Calu3 (cell line): ENCODE measurements at regions not wholly inside any gene's neighbourhood (a gene's known extent, or its start where the extent isn't known, plus 50 kb on each side); places are given as distances from the start of the nearest gene placed in this dataset.
"Not testable (repeated sequence)": the region's sequence is repeated elsewhere in the genome, so short reads cannot be mapped to it uniquely, and the experiment has no call there.

ENCODE experiments used
- BruUV-seq: library from RNA; stranded (reverse); fragments of 400-500 nt; replicated peaks from 2 replicates; lab custom pipeline; 2021; lab: Mats Ljungman, UMichigan
- CTCF ChIA-PET: fragments of 300-600 bp; sonication (Branson Sonifier 250); formaldehyde crosslinking; loops from one replicate; lab custom pipeline; 2022; ENCODE audit warnings: antibody characterized with exemption; lab: Charles Lee
- DNase-seq: peaks from one replicate; pipeline ENCODE4 v3.0.0; 2022
- H3K27ac Mint-ChIP-seq: one replicate; pipeline ENCODE4 v1.8.0; 2022; ENCODE audit warnings: mixed read lengths; ENCODE audit not compliant: unreplicated experiment
- H3K27me3 Mint-ChIP-seq: one replicate; pipeline ENCODE4 v1.8.0; 2022; ENCODE audit warnings: mixed read lengths; ENCODE audit not compliant: unreplicated experiment
- H3K36me3 Mint-ChIP-seq: one replicate; pipeline ENCODE4 v1.8.0; 2022; ENCODE audit warnings: mild to moderate bottlenecking, moderate library complexity, mixed read lengths; ENCODE audit not compliant: insufficient read depth, unreplicated experiment
- H3K4me1 Mint-ChIP-seq: one replicate; pipeline ENCODE4 v1.8.0; 2022; ENCODE audit warnings: mild to moderate bottlenecking, low read depth, mixed read lengths; ENCODE audit not compliant: unreplicated experiment
- H3K4me3 Mint-ChIP-seq: one replicate; pipeline ENCODE4 v1.8.0; 2022; ENCODE audit warnings: mild to moderate bottlenecking, low read depth, moderate library complexity, mixed read lengths; ENCODE audit not compliant: unreplicated experiment
- H3K9me3 Mint-ChIP-seq: one replicate; pipeline ENCODE4 v1.8.0; 2022; ENCODE audit warnings: low read depth, mixed read lengths; ENCODE audit not compliant: unreplicated experiment
- CTCF ChIP-seq: fragments of 200-600 bp; IDR thresholded peaks from one replicate; pipeline ENCODE4 v1.8.0; 2022; ENCODE audit warnings: antibody characterized with exemption; ENCODE audit not compliant: unreplicated experiment
- intact Hi-C: fragments of 100-400 bp; cut with micrococcal nuclease; formaldehyde crosslinking; loops from one replicate; pipeline ENCODE4 v1.10.0; 2022; ENCODE audit not compliant: unreplicated experiment

- no TSS peak for BruUV-seq
- no peak for DNase-seq
- H3K4me3 Mint-ChIP-seq, result no peak overlapping the region
- H3K4me1 Mint-ChIP-seq, result peaks cover 14% of the 10 kb centered on the region
- no peak for TF ChIP-seq CTCF
- no peaks in the 10 kb centered on the region for H3K36me3 Mint-ChIP-seq
- H3K9me3 Mint-ChIP-seq, result no peaks in the 10 kb centered on the region
- CTCF ChIA-PET, result no interaction called here
- H3K27me3 Mint-ChIP-seq, result no peaks in the 10 kb centered on the region
- intact Hi-C loops, result no loop called here
- no peak overlapping the region for H3K27ac Mint-ChIP-seq
These were observed 64.1 kb upstream of the ATXN3L start for GRCh38 chrX:13383907-13384306.

GRCh38 chrX:13381514-13381913, 61.7 kb upstream of the ATXN3L start:
- H3K27ac Mint-ChIP-seq, result no peak overlapping the region
- BruUV-seq, result no TSS peak
- H3K4me3 Mint-ChIP-seq, result no peak overlapping the region
- CTCF ChIA-PET, result no interaction called here
- H3K36me3 Mint-ChIP-seq, result no peaks in the 10 kb centered on the region
- TF ChIP-seq CTCF, result no peak
- H3K27me3 Mint-ChIP-seq, result no peaks in the 10 kb centered on the region
- no peaks in the 10 kb centered on the region for H3K4me1 Mint-ChIP-seq
- no peak for DNase-seq
- no peaks in the 10 kb centered on the region for H3K9me3 Mint-ChIP-seq
- intact Hi-C loops, result no loop called here

- no peak for DNase-seq
- Mint-ChIP-seq H3K4me3 (no peak overlapping the region), H3K9me3 (no peaks in the 10 kb centered on the region), H3K4me1 (no peaks in the 10 kb centered on the region), H3K27ac (no peak overlapping the region), H3K36me3 (no peaks in the 10 kb centered on the region), H3K27me3 (no peaks in the 10 kb centered on the region)
- no peak for TF ChIP-seq CTCF
- CTCF ChIA-PET, result no interaction called here
- no TSS peak for BruUV-seq
- intact Hi-C loops, result no loop called here
These were observed 60.4 kb upstream of the ATXN3L start for GRCh38 chrX:13380211-13380610.

GRCh38 chrX:13378562-13379518, 59.0 kb upstream of the ATXN3L start:
- H3K4me1 Mint-ChIP-seq, H3K9me3 Mint-ChIP-seq, BruUV-seq, CTCF ChIA-PET, H3K4me3 Mint-ChIP-seq, DNase-seq, intact Hi-C loops, H3K27me3 Mint-ChIP-seq, H3K27ac Mint-ChIP-seq, H3K36me3 Mint-ChIP-seq: not testable (repeated sequence)

GRCh38 chrX:13377550-13377934, 57.7 kb upstream of the ATXN3L start:
- no TSS peak for BruUV-seq
- Mint-ChIP-seq H3K36me3 (no peaks in the 10 kb centered on the region), H3K27me3 (no peaks in the 10 kb centered on the region), H3K4me3 (no peak overlapping the region), H3K27ac (no peak overlapping the region), H3K9me3 (no peaks in the 10 kb centered on the region), H3K4me1 (no peaks in the 10 kb centered on the region)
- intact Hi-C loops, result no loop called here
- DNase-seq, result no peak
- CTCF ChIA-PET, result no interaction called here
- TF ChIP-seq CTCF, result no peak
